Mesothelial cell of epicardium (in vitro differentiated cells): ENCODE measurements at regions not wholly inside any gene's neighbourhood (a gene's known extent, or its start where the extent isn't known, plus 50 kb on each side); places are given as distances from the start of the nearest gene placed in this dataset.

Experiments used
- DNase-seq, 2 experiments: peaks; one replicate each; pipeline ENCODE4 v3.0.0; 2021; ENCODE audit warnings: low spot score in 2 of 2; ENCODE audit not compliant: unreplicated experiment in 2 of 2
- H3K27ac Mint-ChIP-seq: 2 replicates; pipeline ENCODE4 v1.8.0; 2021; ENCODE audit warnings: mixed read lengths
- H3K27me3 Mint-ChIP-seq: 2 replicates; pipeline ENCODE4 v1.8.0; 2021; ENCODE audit warnings: low read depth, mixed read lengths
- H3K36me3 Mint-ChIP-seq: 2 replicates; pipeline ENCODE4 v1.8.0; 2021; ENCODE audit warnings: mixed read lengths
- H3K4me1 Mint-ChIP-seq: 2 replicates; pipeline ENCODE4 v1.8.0; 2021; ENCODE audit warnings: mixed read lengths
- H3K4me3 Mint-ChIP-seq: 2 replicates; pipeline ENCODE4 v1.8.0; 2021; ENCODE audit warnings: mild to moderate bottlenecking, moderate library complexity, mixed read lengths
- H3K9me3 Mint-ChIP-seq: 2 replicates; pipeline ENCODE4 v1.8.0; 2021; ENCODE audit warnings: mixed read lengths
- CTCF ChIP-seq: fragments of 200-600 bp; sonication (generic); IDR thresholded peaks from one replicate; pipeline ENCODE4 v1.5.0; 2021; ENCODE audit warnings: antibody characterized with exemption; ENCODE audit not compliant: unreplicated experiment

- H3K27me3 Mint-ChIP-seq: no peaks in the 10 kb centered on the region
- H3K36me3 Mint-ChIP-seq: no peaks in the 10 kb centered on the region
- H3K4me1 Mint-ChIP-seq: peaks cover 21% of the 10 kb centered on the region
- no peaks in the 10 kb centered on the region for H3K9me3 Mint-ChIP-seq
- no peak for TF ChIP-seq CTCF
- no peak overlapping the region for H3K4me3 Mint-ChIP-seq
- peak overlapping the region; percentile 59 for H3K27ac Mint-ChIP-seq
- DNase-seq: no peak
Measured at GRCh38 chr3:146813496-146813895, 208.3 kb upstream of the PLSCR5 start.

- peaks cover 13% of the 10 kb centered on the region for H3K4me1 Mint-ChIP-seq
- H3K36me3 Mint-ChIP-seq: no peaks in the 10 kb centered on the region
- H3K27me3 Mint-ChIP-seq: no peaks in the 10 kb centered on the region
- DNase-seq: no peak
- TF ChIP-seq CTCF: no peak
- no peak overlapping the region for H3K4me3 Mint-ChIP-seq
- H3K9me3 Mint-ChIP-seq: peaks cover 3% of the 10 kb centered on the region
- H3K27ac Mint-ChIP-seq: peak overlapping the region; percentile 83
Measured at GRCh38 chr3:146803745-146804144, 198.6 kb upstream of the PLSCR5 start.

- Mint-ChIP-seq H3K27ac (no peak overlapping the region), H3K36me3 (no peaks in the 10 kb centered on the region), H3K9me3 (no peaks in the 10 kb centered on the region), H3K4me3 (no peak overlapping the region), H3K4me1 (peaks cover 13% of the 10 kb centered on the region), H3K27me3 (no peaks in the 10 kb centered on the region)
- DNase-seq: no peak
- TF ChIP-seq CTCF: no peak
Measured at GRCh38 chr3:146801492-146801891, 196.3 kb upstream of the PLSCR5 start.

GRCh38 chr3:146800484-146800883 lies 195.3 kb upstream of the PLSCR5 start:
- TF ChIP-seq CTCF: no peak
- peaks cover 13% of the 10 kb centered on the region for H3K4me1 Mint-ChIP-seq
- no peaks in the 10 kb centered on the region for H3K9me3 Mint-ChIP-seq
- no peaks in the 10 kb centered on the region for H3K36me3 Mint-ChIP-seq
- no peaks in the 10 kb centered on the region for H3K27me3 Mint-ChIP-seq
- no peak overlapping the region for H3K27ac Mint-ChIP-seq
- no peak for DNase-seq
- H3K4me3 Mint-ChIP-seq: no peak overlapping the region

- peaks cover 4% of the 10 kb centered on the region for H3K9me3 Mint-ChIP-seq
- no peak for DNase-seq
- H3K4me3 Mint-ChIP-seq: no peak overlapping the region
- TF ChIP-seq CTCF: no peak
- no peaks in the 10 kb centered on the region for H3K4me1 Mint-ChIP-seq
- H3K27ac Mint-ChIP-seq: no peak overlapping the region
- H3K36me3 Mint-ChIP-seq: no peaks in the 10 kb centered on the region
- no peaks in the 10 kb centered on the region for H3K27me3 Mint-ChIP-seq
Measured at GRCh38 chr3:146796078-146796477, 190.9 kb upstream of the PLSCR5 start.

- TF ChIP-seq CTCF: no peak
- DNase-seq: no peak
- no peaks in the 10 kb centered on the region for H3K4me1 Mint-ChIP-seq
- H3K4me3 Mint-ChIP-seq: no peak overlapping the region
- H3K36me3 Mint-ChIP-seq: no peaks in the 10 kb centered on the region
- peaks cover 2% of the 10 kb centered on the region for H3K27me3 Mint-ChIP-seq
- H3K27ac Mint-ChIP-seq: no peak overlapping the region
- no peaks in the 10 kb centered on the region for H3K9me3 Mint-ChIP-seq
Measured at GRCh38 chr3:146783446-146783845, 178.3 kb upstream of the PLSCR5 start.
